Activated T-helper 17 cell treated with anti-CD3 and anti-CD28 coated beads, Interleukin-2, amount 50 U/mL, for 72 hours (primary cell): ENCODE measurements at regions not wholly inside any gene's neighbourhood (a gene's known extent, or its start where the extent isn't known, plus 50 kb on each side); places are given as distances from the start of the nearest gene placed in this dataset.

ENCODE experiments used
- ATAC-seq: fragments of 150-1000 bp; cut with Tn5 transposase; replicated peaks from 2 replicates; pipeline ENCODE4 v1.10.0; 2021; ENCODE audit warnings: mild to moderate bottlenecking, moderate library complexity
- H3K27ac Mint-ChIP-seq: one replicate; pipeline ENCODE4 v1.8.0; 2022; ENCODE audit warnings: mixed read lengths
- H3K27me3 Mint-ChIP-seq: one replicate; pipeline ENCODE4 v1.8.0; 2022; ENCODE audit warnings: mixed read lengths
- H3K36me3 Mint-ChIP-seq: one replicate; pipeline ENCODE4 v1.8.0; 2022; ENCODE audit warnings: low read depth, mild to moderate bottlenecking, mixed read lengths
- H3K4me1 Mint-ChIP-seq: one replicate; pipeline ENCODE4 v1.8.0; 2022; ENCODE audit warnings: mixed read lengths
- H3K4me3 Mint-ChIP-seq: one replicate; pipeline ENCODE4 v1.8.0; 2022; ENCODE audit warnings: mild to moderate bottlenecking, mixed read lengths
- H3K9me3 Mint-ChIP-seq: one replicate; pipeline ENCODE4 v1.8.0; 2022; ENCODE audit warnings: mixed read lengths

- no peaks in the 10 kb centered on the region for H3K4me1 Mint-ChIP-seq
- H3K9me3 Mint-ChIP-seq: no peaks in the 10 kb centered on the region
- H3K36me3 Mint-ChIP-seq: no peaks in the 10 kb centered on the region
- no peak overlapping the region for H3K4me3 Mint-ChIP-seq
- H3K27me3 Mint-ChIP-seq: peaks cover 7% of the 10 kb centered on the region
- H3K27ac Mint-ChIP-seq: no peak overlapping the region
- ATAC-seq: no peak
Observed at GRCh38 chr22:49112661-49113626, 714.7 kb downstream of the BRD1 start.

- H3K27ac Mint-ChIP-seq: no peak overlapping the region
- H3K4me3 Mint-ChIP-seq: no peak overlapping the region
- no peaks in the 10 kb centered on the region for H3K36me3 Mint-ChIP-seq
- no peak for ATAC-seq
- no peaks in the 10 kb centered on the region for H3K9me3 Mint-ChIP-seq
- peaks cover 14% of the 10 kb centered on the region for H3K27me3 Mint-ChIP-seq
- H3K4me1 Mint-ChIP-seq: no peaks in the 10 kb centered on the region
Observed at GRCh38 chr22:49112176-49112575, 715.5 kb downstream of the BRD1 start.

- H3K4me3 Mint-ChIP-seq: no peak overlapping the region
- H3K27ac Mint-ChIP-seq: no peak overlapping the region
- H3K4me1 Mint-ChIP-seq: no peaks in the 10 kb centered on the region
- H3K27me3 Mint-ChIP-seq: peaks cover 16% of the 10 kb centered on the region
- no peaks in the 10 kb centered on the region for H3K36me3 Mint-ChIP-seq
- ATAC-seq: no peak
- H3K9me3 Mint-ChIP-seq: no peaks in the 10 kb centered on the region
Observed at GRCh38 chr22:49111085-49111484, 716.6 kb downstream of the BRD1 start.

- no peak for ATAC-seq
- Mint-ChIP-seq H3K4me1 (no peaks in the 10 kb centered on the region), H3K4me3 (no peak overlapping the region), H3K9me3 (no peaks in the 10 kb centered on the region), H3K36me3 (no peaks in the 10 kb centered on the region), H3K27ac (no peak overlapping the region), H3K27me3 (peaks cover 26% of the 10 kb centered on the region)
Observed at GRCh38 chr22:49108636-49109315, 718.9 kb downstream of the BRD1 start.

GRCh38 chr22:49107961-49108530 lies 719.6 kb downstream of the BRD1 start:
- Mint-ChIP-seq H3K27ac (no peak overlapping the region), H3K9me3 (no peaks in the 10 kb centered on the region), H3K27me3 (peaks cover 26% of the 10 kb centered on the region), H3K36me3 (no peaks in the 10 kb centered on the region), H3K4me3 (no peak overlapping the region), H3K4me1 (no peaks in the 10 kb centered on the region)
- no peak for ATAC-seq

GRCh38 chr22:49107561-49107960 lies 720.1 kb downstream of the BRD1 start:
- ATAC-seq: no peak
- H3K36me3 Mint-ChIP-seq: no peaks in the 10 kb centered on the region
- H3K4me3 Mint-ChIP-seq: no peak overlapping the region
- H3K27me3 Mint-ChIP-seq: peaks cover 26% of the 10 kb centered on the region
- H3K9me3 Mint-ChIP-seq: no peaks in the 10 kb centered on the region
- H3K4me1 Mint-ChIP-seq: no peaks in the 10 kb centered on the region
- no peak overlapping the region for H3K27ac Mint-ChIP-seq

GRCh38 chr22:49106842-49107152 lies 720.9 kb downstream of the BRD1 start:
- Mint-ChIP-seq H3K27me3 (peaks cover 26% of the 10 kb centered on the region), H3K4me1 (no peaks in the 10 kb centered on the region), H3K4me3 (no peak overlapping the region), H3K27ac (no peak overlapping the region), H3K9me3 (no peaks in the 10 kb centered on the region), H3K36me3 (no peaks in the 10 kb centered on the region)
- no peak for ATAC-seq

- H3K4me1 Mint-ChIP-seq: no peaks in the 10 kb centered on the region
- H3K27me3 Mint-ChIP-seq: peaks cover 26% of the 10 kb centered on the region
- no peaks in the 10 kb centered on the region for H3K9me3 Mint-ChIP-seq
- no peak for ATAC-seq
- H3K27ac Mint-ChIP-seq: no peak overlapping the region
- H3K36me3 Mint-ChIP-seq: no peaks in the 10 kb centered on the region
- no peak overlapping the region for H3K4me3 Mint-ChIP-seq
Observed at GRCh38 chr22:49106096-49106841, 721.4 kb downstream of the BRD1 start.

GRCh38 chr22:49104434-49104833 lies 723.2 kb downstream of the BRD1 start:
- ATAC-seq: no peak
- H3K36me3 Mint-ChIP-seq: no peaks in the 10 kb centered on the region
- no peak overlapping the region for H3K27ac Mint-ChIP-seq
- no peak overlapping the region for H3K4me3 Mint-ChIP-seq
- H3K4me1 Mint-ChIP-seq: no peaks in the 10 kb centered on the region
- peaks cover 27% of the 10 kb centered on the region for H3K27me3 Mint-ChIP-seq
- no peaks in the 10 kb centered on the region for H3K9me3 Mint-ChIP-seq

GRCh38 chr22:49103314-49104059 lies 724.2 kb downstream of the BRD1 start:
- Mint-ChIP-seq H3K36me3 (no peaks in the 10 kb centered on the region), H3K4me1 (no peaks in the 10 kb centered on the region), H3K27ac (no peak overlapping the region), H3K4me3 (no peak overlapping the region), H3K9me3 (no peaks in the 10 kb centered on the region), H3K27me3 (peaks cover 28% of the 10 kb centered on the region)
- no peak for ATAC-seq

- Mint-ChIP-seq H3K4me1 (no peaks in the 10 kb centered on the region), H3K4me3 (no peak overlapping the region), H3K9me3 (no peaks in the 10 kb centered on the region), H3K36me3 (no peaks in the 10 kb centered on the region), H3K27ac (no peak overlapping the region), H3K27me3 (peaks cover 21% of the 10 kb centered on the region)
- ATAC-seq: no peak
Observed at GRCh38 chr22:49102367-49102766, 725.3 kb downstream of the BRD1 start.

- Mint-ChIP-seq H3K36me3 (no peaks in the 10 kb centered on the region), H3K4me1 (no peaks in the 10 kb centered on the region), H3K4me3 (no peak overlapping the region), H3K9me3 (no peaks in the 10 kb centered on the region), H3K27me3 (peaks cover 17% of the 10 kb centered on the region), H3K27ac (no peak overlapping the region)
- ATAC-seq: no peak
Observed at GRCh38 chr22:49101873-49102272, 725.8 kb downstream of the BRD1 start.

- Mint-ChIP-seq H3K36me3 (no peaks in the 10 kb centered on the region), H3K4me1 (no peaks in the 10 kb centered on the region), H3K27ac (no peak overlapping the region), H3K4me3 (no peak overlapping the region), H3K9me3 (no peaks in the 10 kb centered on the region), H3K27me3 (peaks cover 17% of the 10 kb centered on the region)
- ATAC-seq: no peak
Observed at GRCh38 chr22:49101225-49101624, 726.4 kb downstream of the BRD1 start.

GRCh38 chr22:49100773-49101172 lies 726.9 kb downstream of the BRD1 start:
- no peaks in the 10 kb centered on the region for H3K9me3 Mint-ChIP-seq
- H3K27ac Mint-ChIP-seq: no peak overlapping the region
- H3K4me3 Mint-ChIP-seq: no peak overlapping the region
- H3K27me3 Mint-ChIP-seq: peaks cover 17% of the 10 kb centered on the region
- no peaks in the 10 kb centered on the region for H3K4me1 Mint-ChIP-seq
- no peaks in the 10 kb centered on the region for H3K36me3 Mint-ChIP-seq
- ATAC-seq: no peak
